ENCODE measurements at regions not wholly inside any gene's neighbourhood (a gene's known extent, or its start where the extent isn't known, plus 50 kb on each side); places are given as distances from the start of the nearest gene placed in this dataset.
"Not testable (repeated sequence)": the region's sequence is repeated elsewhere in the genome, so short reads cannot be mapped to it uniquely, and the experiment has no call there.

GRCh38 chr10:23850631-23851030, 358.3 kb upstream of the KIAA1217 start:
- Histone ChIP-seq H3K27me3 (ENCODE audit: control insufficient read depth, insufficient read depth, low read length, poor library complexity, severe bottlenecking) (no peaks in the 10 kb centered on the region), H3K36me3 (ENCODE audit: control insufficient read depth, insufficient read depth, low read length) (no peaks in the 10 kb centered on the region), H3K4me1 (ENCODE audit: control insufficient read depth, insufficient read depth, low read length) (no peaks in the 10 kb centered on the region), H3K9me3 (ENCODE audit: control insufficient read depth, low read length) (no peaks in the 10 kb centered on the region), H3K4me3 (ENCODE audit: low read length) (no peak overlapping the region), H3K27ac (ENCODE audit: low read depth, low read length) (no peak overlapping the region), H3K9ac (ENCODE audit: extremely low read depth, low read length, poor library complexity, severe bottlenecking) (no peak overlapping the region)
- TF ChIP-seq, protein P1, sequence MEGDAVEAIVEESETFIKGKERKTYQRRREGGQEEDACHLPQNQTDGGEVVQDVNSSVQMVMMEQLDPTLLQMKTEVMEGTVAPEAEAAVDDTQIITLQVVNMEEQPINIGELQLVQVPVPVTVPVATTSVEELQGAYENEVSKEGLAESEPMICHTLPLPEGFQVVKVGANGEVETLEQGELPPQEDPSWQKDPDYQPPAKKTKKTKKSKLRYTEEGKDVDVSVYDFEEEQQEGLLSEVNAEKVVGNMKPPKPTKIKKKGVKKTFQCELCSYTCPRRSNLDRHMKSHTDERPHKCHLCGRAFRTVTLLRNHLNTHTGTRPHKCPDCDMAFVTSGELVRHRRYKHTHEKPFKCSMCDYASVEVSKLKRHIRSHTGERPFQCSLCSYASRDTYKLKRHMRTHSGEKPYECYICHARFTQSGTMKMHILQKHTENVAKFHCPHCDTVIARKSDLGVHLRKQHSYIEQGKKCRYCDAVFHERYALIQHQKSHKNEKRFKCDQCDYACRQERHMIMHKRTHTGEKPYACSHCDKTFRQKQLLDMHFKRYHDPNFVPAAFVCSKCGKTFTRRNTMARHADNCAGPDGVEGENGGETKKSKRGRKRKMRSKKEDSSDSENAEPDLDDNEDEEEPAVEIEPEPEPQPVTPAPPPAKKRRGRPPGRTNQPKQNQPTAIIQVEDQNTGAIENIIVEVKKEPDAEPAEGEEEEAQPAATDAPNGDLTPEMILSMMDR (conservative IDR thresholded peaks at IDR 0.05) = no peak
- peaks cover 29% of the 10 kb centered on the region for H3K9me3 Mint-ChIP-seq
- no peaks in the 10 kb centered on the region for H3K27me3 Mint-ChIP-seq (ENCODE audit: insufficient read depth)
- no peak for DNase-seq
- WGBS, 2 experiments (ENCODE audit: insufficient coverage in 1 of 2, insufficient read length in 1 of 2) = 85% methylated on average over 2 of the region's 2 CpGs; no CpG with 5 or more reads in 1 of the 2 experiments
- no peaks in the 10 kb centered on the region for H3K36me3 Mint-ChIP-seq (ENCODE audit: low read depth)
- no peaks in the 10 kb centered on the region for H3K4me1 Mint-ChIP-seq
- no peak overlapping the region for H3K27ac Mint-ChIP-seq
- no peak overlapping the region for H3K4me3 Mint-ChIP-seq

GRCh38 chr10:23859598-23859997, 349.3 kb upstream of the KIAA1217 start:
- DNase-seq = no peak
- Histone ChIP-seq H3K27ac (ENCODE audit: low read depth, low read length) (no peak overlapping the region), H3K4me3 (ENCODE audit: low read length) (no peak overlapping the region), H3K9ac (ENCODE audit: extremely low read depth, low read length, poor library complexity, severe bottlenecking) (no peak overlapping the region), H3K4me1 (ENCODE audit: control insufficient read depth, insufficient read depth, low read length) (no peaks in the 10 kb centered on the region), H3K9me3 (ENCODE audit: control insufficient read depth, low read length) (no peaks in the 10 kb centered on the region), H3K36me3 (ENCODE audit: control insufficient read depth, insufficient read depth, low read length) (no peaks in the 10 kb centered on the region), H3K27me3 (ENCODE audit: control insufficient read depth, insufficient read depth, low read length, poor library complexity, severe bottlenecking) (no peaks in the 10 kb centered on the region)
- WGBS, 2 experiments (ENCODE audit: insufficient coverage in 1 of 2, insufficient read length in 1 of 2) = 100% methylated on average over 1 of the region's 1 CpG; no CpG with 5 or more reads in 1 of the 2 experiments
- TF ChIP-seq, protein P1 (conservative IDR thresholded peaks at IDR 0.05) = no peak
- H3K4me1 Mint-ChIP-seq = no peaks in the 10 kb centered on the region
- no peak overlapping the region for H3K4me3 Mint-ChIP-seq
- peaks cover 28% of the 10 kb centered on the region for H3K9me3 Mint-ChIP-seq
- no peaks in the 10 kb centered on the region for H3K36me3 Mint-ChIP-seq (ENCODE audit: low read depth)
- H3K27ac Mint-ChIP-seq = no peak overlapping the region
- no peaks in the 10 kb centered on the region for H3K27me3 Mint-ChIP-seq (ENCODE audit: insufficient read depth)

GRCh38 chr10:23864631-23865147, 344.2 kb upstream of the KIAA1217 start:
- no peak overlapping the region for H3K4me3 ChIP-seq (ENCODE audit: low read length)
- Mint-ChIP-seq H3K4me3 (no peak overlapping the region), H3K36me3 (ENCODE audit: low read depth) (no peaks in the 10 kb centered on the region), H3K4me1 (no peaks in the 10 kb centered on the region), H3K9me3 (no peaks in the 10 kb centered on the region), H3K27me3 (ENCODE audit: insufficient read depth) (no peaks in the 10 kb centered on the region), H3K27ac (no peak overlapping the region)
- no peaks in the 10 kb centered on the region for H3K4me1 ChIP-seq (ENCODE audit: control insufficient read depth, insufficient read depth, low read length)
- TF ChIP-seq, protein P1 (conservative IDR thresholded peaks at IDR 0.05) = no peak
- H3K27ac ChIP-seq (ENCODE audit: low read depth, low read length) = no peak overlapping the region
- DNase-seq = no peak
- H3K9ac ChIP-seq (ENCODE audit: extremely low read depth, low read length, poor library complexity, severe bottlenecking) = no peak overlapping the region
- no peaks in the 10 kb centered on the region for H3K9me3 ChIP-seq (ENCODE audit: control insufficient read depth, low read length)
- no peaks in the 10 kb centered on the region for H3K27me3 ChIP-seq (ENCODE audit: control insufficient read depth, insufficient read depth, low read length, poor library complexity, severe bottlenecking)
- H3K36me3 ChIP-seq (ENCODE audit: control insufficient read depth, insufficient read depth, low read length) = no peaks in the 10 kb centered on the region

- not testable (repeated sequence) for H3K9me3 Mint-ChIP-seq; DNase-seq; H3K27ac ChIP-seq (ENCODE audit: low read depth, low read length); H3K9ac ChIP-seq (ENCODE audit: extremely low read depth, low read length, poor library complexity, severe bottlenecking); H3K4me3 Mint-ChIP-seq; H3K9me3 ChIP-seq (ENCODE audit: control insufficient read depth, low read length); H3K4me3 ChIP-seq (ENCODE audit: low read length); H3K27me3 Mint-ChIP-seq (ENCODE audit: insufficient read depth); H3K27me3 ChIP-seq (ENCODE audit: control insufficient read depth, insufficient read depth, low read length, poor library complexity, severe bottlenecking); H3K36me3 ChIP-seq (ENCODE audit: control insufficient read depth, insufficient read depth, low read length); H3K4me1 Mint-ChIP-seq; H3K27ac Mint-ChIP-seq; H3K36me3 Mint-ChIP-seq (ENCODE audit: low read depth); H3K4me1 ChIP-seq (ENCODE audit: control insufficient read depth, insufficient read depth, low read length)
- WGBS, 2 experiments (ENCODE audit: insufficient coverage in 1 of 2, insufficient read length in 1 of 2) = 100% methylated on average over 2 of the region's 5 CpGs; no CpG with 5 or more reads in 1 of the 2 experiments
Measured at GRCh38 chr10:23866985-23867384, 342.0 kb upstream of the KIAA1217 start.

Data from endodermal cell (in vitro differentiated cells).